GM18873 (cell line): ENCODE measurements at regions not wholly inside any gene's neighbourhood (a gene's known extent, or its start where the extent isn't known, plus 50 kb on each side); places are given as distances from the start of the nearest gene placed in this dataset.

Source experiments
- ATAC-seq: cut with Tn5 transposase; IDR thresholded peaks from one replicate; pipeline ENCODE4 v1.9.1; 2021; ENCODE audit warnings: mild to moderate bottlenecking, moderate library complexity, moderate number of reproducible peaks; ENCODE audit not compliant: unreplicated experiment, low FRiP score

DNA sequence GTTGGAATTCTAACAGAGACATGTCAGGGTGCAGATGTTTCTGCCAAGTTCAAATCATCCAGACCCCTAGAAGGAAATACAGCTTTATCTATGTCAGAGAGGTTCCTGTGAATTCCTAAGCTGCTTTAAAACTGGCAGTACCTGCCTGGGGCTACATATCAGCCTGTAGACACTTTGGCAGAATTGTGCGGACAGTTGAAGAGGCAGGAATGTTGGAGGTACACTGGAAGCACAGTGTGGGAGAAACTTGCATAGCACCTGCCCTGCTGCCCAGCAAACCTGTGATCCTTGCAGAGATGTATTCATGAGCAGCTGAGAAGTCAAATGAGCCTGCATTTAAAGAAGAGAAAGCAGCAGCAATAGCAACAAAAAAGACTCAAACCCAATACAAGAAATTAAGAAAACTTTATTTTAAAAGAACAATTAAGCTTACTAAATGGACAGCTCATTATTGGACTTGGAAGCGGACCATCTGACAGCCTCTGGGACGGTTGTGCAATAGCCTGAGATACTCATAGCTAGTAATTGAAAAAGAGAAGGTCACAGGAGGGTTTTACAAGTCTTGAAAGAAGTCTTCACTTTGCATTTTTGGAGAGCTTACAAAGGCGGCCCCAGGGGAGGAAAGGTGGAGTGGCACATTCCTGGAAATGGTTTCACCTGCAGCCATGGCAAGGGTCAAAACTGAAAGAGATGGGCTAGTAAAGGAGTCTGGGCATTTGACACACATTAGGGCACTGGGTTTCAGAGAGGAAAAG lies 280.9 kb upstream of the FLRT2 start:
- ATAC-seq, result no peak

GRCh38 chr14:85250414-85251189 lies 279.3 kb upstream of the FLRT2 start:
- no peak for ATAC-seq

GRCh38 chr14:85252011-85252410 lies 277.9 kb upstream of the FLRT2 start:
- no peak for ATAC-seq

- ATAC-seq, result no peak
Observed at GRCh38 chr14:85254711-85255110, 275.2 kb upstream of the FLRT2 start.

- ATAC-seq, result no peak
Observed at GRCh38 chr14:85257287-85257686, 272.7 kb upstream of the FLRT2 start.

GRCh38 chr14:85263916-85264675 lies 265.8 kb upstream of the FLRT2 start:
- ATAC-seq, result no peak

DNA sequence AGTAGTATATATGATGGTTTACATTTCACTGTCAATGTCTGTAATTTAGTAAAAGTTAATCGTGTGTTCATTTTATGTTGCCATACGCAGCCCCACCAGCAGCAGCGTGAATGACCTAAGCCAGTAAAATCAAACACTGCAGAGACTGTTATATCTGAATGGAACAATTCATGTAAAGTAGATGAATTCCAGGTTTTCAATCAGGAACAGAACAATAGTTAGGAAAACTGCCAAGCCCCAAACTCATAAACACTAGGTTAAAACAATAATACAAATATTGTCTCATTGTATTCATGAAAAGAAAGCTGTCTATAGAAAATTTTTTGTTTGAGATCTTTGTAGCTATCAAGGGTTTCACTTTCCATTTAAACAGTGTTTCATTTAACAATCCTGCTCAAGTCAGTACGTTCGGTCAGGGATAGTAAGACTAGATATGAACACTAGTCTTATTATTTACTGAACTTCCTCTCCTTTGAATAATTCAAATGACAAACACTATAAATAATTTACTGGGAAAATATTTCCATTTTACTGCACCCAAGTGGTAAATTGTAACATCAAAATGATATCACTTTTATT lies 256.8 kb upstream of the FLRT2 start:
- no peak for ATAC-seq

DNA sequence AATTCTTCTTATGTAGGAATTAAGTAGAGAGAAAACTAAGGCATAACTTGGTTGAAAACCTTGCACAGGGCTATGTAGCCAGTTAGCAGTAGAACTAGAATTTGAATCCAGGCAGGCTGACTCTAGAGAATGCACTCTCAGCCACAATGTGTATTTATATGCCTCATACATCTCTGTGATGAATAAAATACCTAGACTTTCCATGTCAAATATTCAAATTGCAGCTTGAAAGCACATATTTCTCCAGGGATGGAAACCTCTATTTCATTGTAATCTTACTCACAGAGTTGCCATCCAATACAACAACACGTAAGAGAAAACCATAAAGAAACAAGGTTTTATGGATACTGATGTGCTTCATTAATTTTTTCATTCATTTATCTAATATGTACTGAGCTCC lies 256.0 kb upstream of the FLRT2 start:
- ATAC-seq, result no peak

- ATAC-seq, result no peak
Observed at GRCh38 chr14:85276161-85276978, 253.6 kb upstream of the FLRT2 start.

GRCh38 chr14:85276979-85277228 lies 253.0 kb upstream of the FLRT2 start:
- ATAC-seq, result no peak

DNA sequence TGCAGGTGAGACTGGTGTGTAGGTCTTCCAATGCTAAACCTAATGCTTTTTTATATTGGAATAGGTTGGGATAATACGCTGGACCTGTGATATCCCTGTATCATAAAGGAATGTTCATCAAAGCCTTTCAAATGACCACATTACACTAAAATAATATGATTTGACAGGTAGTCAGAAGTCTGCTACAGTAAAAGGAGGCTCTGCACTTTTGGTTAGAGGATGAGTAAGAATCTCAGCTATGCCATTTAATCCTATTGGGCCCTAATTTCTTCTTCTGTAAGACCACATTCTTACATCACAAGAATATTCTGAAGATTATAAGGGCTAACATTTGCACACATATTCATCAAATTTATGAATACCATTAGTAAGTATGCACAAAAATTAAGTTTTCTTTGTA lies 250.5 kb upstream of the FLRT2 start:
- ATAC-seq, result no peak

DNA sequence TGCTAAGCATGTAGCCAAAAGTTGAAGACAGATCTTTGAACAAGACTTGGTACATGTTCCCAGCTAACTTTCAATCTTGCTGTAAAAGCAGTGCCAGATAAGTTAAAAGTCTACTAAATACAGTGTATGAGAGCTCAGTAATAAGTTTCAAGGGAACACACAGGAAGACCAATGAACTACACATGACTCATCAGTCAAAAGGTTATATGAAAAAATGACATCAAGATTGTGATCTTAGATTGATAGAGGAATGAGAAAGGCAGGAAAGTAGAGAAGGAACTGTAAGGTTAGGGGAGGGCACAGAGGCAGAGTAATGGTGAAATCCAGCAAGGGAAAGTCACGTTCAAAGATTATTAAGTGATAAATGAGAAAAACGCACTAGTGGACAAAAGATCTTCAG lies 249.9 kb upstream of the FLRT2 start:
- no peak for ATAC-seq

DNA sequence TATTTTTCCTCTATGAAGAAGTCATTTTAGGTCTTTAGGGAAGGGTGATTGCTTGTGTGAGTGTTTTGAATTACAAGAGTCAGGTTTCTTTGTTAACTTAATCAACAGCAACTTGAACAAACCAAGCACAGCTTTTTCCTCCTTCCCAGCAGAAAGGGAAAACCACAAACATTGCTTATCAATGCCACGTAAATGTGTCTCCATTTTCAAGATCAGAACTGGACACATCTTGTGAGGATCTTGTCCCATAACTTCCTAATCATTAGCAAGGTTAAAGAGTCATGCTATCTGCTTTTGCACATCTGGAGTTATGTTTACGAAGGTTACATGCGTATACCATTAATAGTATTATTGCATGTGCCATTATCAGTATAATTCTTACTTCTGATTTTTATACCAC lies 248.0 kb upstream of the FLRT2 start:
- ATAC-seq, result no peak

GRCh38 chr14:85288041-85288440 lies 241.9 kb upstream of the FLRT2 start:
- ATAC-seq, result no peak

GRCh38 chr14:85291731-85292130 lies 238.2 kb upstream of the FLRT2 start:
- no peak for ATAC-seq

DNA sequence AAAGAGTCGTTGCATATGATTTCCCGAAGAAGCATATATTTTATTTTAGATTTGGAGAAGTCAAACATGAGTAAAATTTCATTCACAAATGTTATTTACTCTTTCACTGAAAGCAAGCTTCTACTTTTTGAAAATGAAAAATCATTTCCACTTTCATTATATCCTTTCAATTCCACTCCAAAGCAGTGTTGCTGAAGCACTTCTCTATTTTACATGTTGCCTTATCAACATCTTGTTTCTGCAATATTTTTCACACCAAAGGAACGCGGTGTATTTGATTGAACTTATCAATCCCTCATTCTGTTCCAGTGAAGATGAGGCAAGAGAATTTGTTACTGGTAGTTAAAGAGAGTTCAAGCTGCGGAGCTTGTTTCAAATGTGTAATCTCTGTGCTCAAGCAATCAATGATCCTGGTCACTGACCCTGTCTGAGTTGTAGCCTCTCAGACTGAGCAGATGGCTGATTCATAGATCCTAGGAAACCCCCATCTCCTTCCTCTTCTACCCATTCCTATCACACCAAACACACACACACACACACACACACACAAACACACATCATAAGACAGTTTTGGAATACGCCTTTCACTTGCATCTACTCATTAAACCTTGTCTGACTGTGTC lies 236.2 kb upstream of the FLRT2 start:
- no peak for ATAC-seq

- no peak for ATAC-seq
Observed at GRCh38 chr14:85295318-85295717, 234.6 kb upstream of the FLRT2 start.

DNA sequence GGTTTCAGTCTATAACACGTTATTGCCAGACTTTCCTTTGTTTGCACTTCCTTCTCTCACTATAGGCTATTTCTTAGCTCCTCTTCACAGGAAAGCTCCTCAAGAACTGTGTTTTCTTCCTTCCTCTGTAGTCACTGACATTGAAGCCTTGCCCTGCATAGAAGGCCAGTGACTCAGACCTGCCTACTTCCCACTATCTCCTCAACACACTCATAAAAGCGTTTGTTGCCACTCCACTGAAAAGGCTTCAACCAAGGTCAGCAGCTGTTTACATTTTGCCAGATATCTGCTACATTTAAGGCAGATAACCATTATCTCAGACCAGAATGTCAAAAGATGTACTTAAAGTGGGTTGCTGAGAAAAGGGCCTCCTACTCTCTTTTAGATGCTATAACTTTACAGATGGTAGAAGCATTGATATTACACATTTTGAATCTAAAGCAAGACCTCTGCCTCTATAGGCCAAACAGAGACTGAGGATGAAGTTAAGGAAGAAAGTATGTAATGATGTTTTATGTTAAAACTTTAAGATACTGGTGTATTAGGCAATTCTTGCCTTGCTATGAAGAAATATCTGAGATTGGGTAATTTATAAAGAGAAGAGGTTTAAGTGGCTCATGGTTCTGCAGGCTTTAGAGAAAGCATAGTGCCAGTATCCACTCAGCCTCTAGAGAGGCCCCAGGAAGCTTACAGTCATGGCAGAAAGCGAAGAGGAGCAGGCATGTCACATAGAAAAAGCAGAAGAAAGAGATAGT lies 233.3 kb upstream of the FLRT2 start:
- no peak for ATAC-seq

DNA sequence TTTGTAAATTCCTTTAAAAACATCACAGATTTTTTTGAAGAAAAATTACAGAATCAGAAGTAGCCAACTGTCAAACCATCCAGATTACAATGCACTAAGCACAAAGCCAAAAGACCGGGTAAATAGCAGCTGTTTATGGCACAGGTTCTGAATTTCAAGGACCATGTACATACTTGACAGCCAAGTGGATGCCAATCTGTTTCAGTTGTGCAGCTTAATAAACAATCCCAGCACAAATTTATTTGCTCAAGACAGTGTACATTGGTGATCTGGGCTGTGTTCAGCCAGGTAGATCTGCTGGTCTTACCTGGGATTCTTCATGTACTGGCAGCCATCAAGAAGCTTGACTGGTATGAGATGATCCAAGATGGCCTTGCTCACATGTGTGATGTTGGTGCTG lies 229.8 kb upstream of the FLRT2 start:
- no peak for ATAC-seq
